ENCODE measurements at regions not wholly inside any gene's neighbourhood (a gene's known extent, or its start where the extent isn't known, plus 50 kb on each side); places are given as distances from the start of the nearest gene placed in this dataset.

- no peak for DNase-seq
These were observed 655.9 kb downstream of the GALR1 start for GRCh38 chr18:77905449-77906055.

- DNase-seq, result no peak
These were observed 656.6 kb downstream of the GALR1 start for GRCh38 chr18:77906103-77906892.

- DNase-seq, result no peak
These were observed 660.7 kb downstream of the GALR1 start for GRCh38 chr18:77910347-77910746.

- no peak for DNase-seq
These were observed 662.4 kb downstream of the GALR1 start for GRCh38 chr18:77911971-77912605.

- no peak for DNase-seq
These were observed 669.1 kb downstream of the GALR1 start for GRCh38 chr18:77918730-77919129.

- no peak for DNase-seq
These were observed 670.3 kb downstream of the GALR1 start for GRCh38 chr18:77919923-77920322.

GRCh38 chr18:77935342-77935741 lies 685.7 kb downstream of the GALR1 start:
- no peak for DNase-seq

- DNase-seq, result no peak
These were observed 690.9 kb downstream of the GALR1 start for GRCh38 chr18:77940566-77940965.

GRCh38 chr18:77944533-77944932 lies 694.9 kb downstream of the GALR1 start:
- DNase-seq, result no peak

GRCh38 chr18:77948567-77948966 lies 698.9 kb downstream of the GALR1 start:
- DNase-seq, result no peak

GRCh38 chr18:77949355-77949973 lies 699.8 kb downstream of the GALR1 start:
- no peak for DNase-seq

- no peak for DNase-seq
These were observed 709.6 kb downstream of the GALR1 start for GRCh38 chr18:77959248-77959647.

- no peak for DNase-seq
These were observed 711.3 kb downstream of the GALR1 start for GRCh38 chr18:77960791-77961410.

- no peak for DNase-seq
These were observed 717.4 kb downstream of the GALR1 start for GRCh38 chr18:77967071-77967470.

- no peak for DNase-seq
These were observed 718.1 kb downstream of the GALR1 start for GRCh38 chr18:77967791-77968190.

GRCh38 chr18:77969972-77970371 lies 720.3 kb downstream of the GALR1 start:
- DNase-seq, result no peak

GRCh38 chr18:77970814-77971213 lies 721.2 kb downstream of the GALR1 start:
- no peak for DNase-seq

GRCh38 chr18:77973745-77974144 lies 724.1 kb downstream of the GALR1 start:
- DNase-seq, result no peak

GRCh38 chr18:77974329-77974728 lies 724.7 kb downstream of the GALR1 start:
- DNase-seq, result no peak

- DNase-seq, result no peak
These were observed 727.7 kb downstream of the GALR1 start for GRCh38 chr18:77977331-77977730.

GRCh38 chr18:77980275-77980674 lies 730.6 kb downstream of the GALR1 start:
- no peak for DNase-seq

GRCh38 chr18:77981874-77982273 lies 732.2 kb downstream of the GALR1 start:
- DNase-seq, result no peak
